ENCODE measurements at regions not wholly inside any gene's neighbourhood (a gene's known extent, or its start where the extent isn't known, plus 50 kb on each side); places are given as distances from the start of the nearest gene placed in this dataset.
"Not testable (repeated sequence)": the region's sequence is repeated elsewhere in the genome, so short reads cannot be mapped to it uniquely, and the experiment has no call there.

DNA sequence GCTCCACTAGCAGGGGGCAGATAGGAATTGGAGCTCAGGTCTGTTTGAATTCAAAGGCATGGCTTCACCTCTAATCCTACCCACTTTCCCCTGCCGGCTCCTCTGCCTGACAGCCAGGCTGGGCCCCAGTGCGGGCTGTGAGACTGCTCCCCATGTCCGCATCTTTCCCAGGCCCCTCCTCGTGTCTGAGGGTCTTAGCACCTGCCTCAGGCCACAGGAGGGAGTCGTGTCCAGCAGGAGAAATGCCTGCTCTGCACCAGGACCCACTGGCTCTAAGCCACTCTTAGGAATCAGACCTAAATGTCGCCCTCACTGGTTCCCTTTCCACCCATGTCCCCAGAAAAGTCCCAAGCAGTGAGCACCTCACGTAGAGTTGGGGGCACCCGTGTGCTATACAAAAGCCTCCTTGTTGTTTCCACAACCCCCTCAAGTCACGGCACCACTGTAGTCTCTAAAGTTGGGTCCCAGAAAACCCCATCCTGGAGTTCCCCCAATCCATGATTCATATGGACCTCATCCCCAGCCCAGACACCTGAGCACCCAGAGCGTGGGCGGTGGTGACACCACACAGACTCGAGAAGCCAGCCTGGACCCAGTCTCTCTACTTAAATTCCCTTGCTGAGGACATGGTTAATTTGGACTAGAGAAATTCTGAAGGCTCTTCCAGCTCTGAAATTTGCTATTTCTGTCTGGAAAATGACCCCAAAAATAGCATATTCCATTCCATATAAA lies 466.4 kb upstream of the ZMIZ1 start:
- no peak for ATAC-seq

- ATAC-seq: no peak
Observed at GRCh38 chr10:78604286-78604685, 464.5 kb upstream of the ZMIZ1 start.

GRCh38 chr10:78604721-78605120 lies 464.0 kb upstream of the ZMIZ1 start:
- ATAC-seq: no peak

GRCh38 chr10:78605800-78606350 lies 462.9 kb upstream of the ZMIZ1 start:
- ATAC-seq: peak; percentile 76

DNA sequence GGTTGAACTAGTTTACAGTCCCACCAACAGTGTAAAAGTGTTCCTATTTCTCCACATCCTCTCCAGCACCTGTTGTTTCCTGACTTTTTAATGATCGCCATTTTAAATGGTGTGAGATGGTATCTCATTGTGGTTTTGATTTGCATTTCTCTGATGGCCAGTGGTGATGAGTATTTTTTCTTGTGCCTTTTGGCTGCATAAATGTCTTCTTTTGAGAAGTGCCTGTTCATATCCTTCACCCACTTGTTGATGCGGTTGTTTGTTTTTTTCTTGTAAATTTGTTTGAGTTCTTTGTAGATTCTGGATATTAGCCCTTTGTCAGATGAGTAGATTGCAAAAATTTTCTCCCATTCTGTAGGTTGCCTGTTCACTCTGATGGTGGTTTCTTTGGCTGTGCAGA lies 462.0 kb upstream of the ZMIZ1 start:
- not testable (repeated sequence) for ATAC-seq

DNA sequence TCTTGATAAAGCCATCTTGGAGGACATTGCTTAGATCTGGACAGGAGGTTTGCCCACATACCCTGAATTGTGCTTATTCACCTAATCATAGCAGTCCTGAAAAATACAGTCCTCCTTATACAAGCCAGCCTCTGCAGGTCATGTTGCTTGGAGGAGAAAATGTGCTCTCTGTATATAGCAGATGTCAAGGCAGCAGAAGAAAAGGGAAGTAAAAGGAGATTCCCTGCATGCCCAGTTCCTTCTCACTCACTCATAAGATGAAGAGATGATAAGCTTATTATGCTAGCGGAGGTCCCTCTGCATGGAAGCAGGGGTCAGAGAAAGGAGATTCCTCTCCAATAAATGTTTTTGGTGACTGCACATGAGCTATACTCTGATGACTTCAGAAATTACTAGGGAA lies 458.8 kb upstream of the ZMIZ1 start:
- no peak for ATAC-seq

DNA sequence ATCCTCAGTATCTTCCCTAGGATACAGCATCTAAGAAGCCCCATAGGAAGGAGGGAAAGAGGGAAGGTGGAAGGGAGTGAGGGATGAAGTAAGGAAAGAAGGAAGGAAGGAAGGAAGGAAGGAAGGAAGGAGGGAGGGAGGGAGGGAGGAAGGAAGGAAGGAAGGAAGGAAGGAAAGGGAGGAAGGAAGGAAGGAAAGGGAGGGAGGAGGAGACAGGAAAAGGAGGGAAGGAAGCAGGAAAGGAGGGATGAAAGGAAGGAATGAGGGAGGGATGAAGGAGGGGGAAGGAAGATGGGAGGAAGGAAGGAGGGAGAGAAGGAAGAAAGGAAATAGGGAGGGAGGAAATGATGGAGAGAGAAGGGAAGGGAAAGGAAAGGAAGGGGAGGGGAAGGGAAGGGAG lies 455.6 kb upstream of the ZMIZ1 start:
- no peak for ATAC-seq

GRCh38 chr10:78614267-78614666 lies 454.5 kb upstream of the ZMIZ1 start:
- ATAC-seq: peak; percentile 40

GRCh38 chr10:78614744-78615143 lies 454.0 kb upstream of the ZMIZ1 start:
- ATAC-seq: no peak

DNA sequence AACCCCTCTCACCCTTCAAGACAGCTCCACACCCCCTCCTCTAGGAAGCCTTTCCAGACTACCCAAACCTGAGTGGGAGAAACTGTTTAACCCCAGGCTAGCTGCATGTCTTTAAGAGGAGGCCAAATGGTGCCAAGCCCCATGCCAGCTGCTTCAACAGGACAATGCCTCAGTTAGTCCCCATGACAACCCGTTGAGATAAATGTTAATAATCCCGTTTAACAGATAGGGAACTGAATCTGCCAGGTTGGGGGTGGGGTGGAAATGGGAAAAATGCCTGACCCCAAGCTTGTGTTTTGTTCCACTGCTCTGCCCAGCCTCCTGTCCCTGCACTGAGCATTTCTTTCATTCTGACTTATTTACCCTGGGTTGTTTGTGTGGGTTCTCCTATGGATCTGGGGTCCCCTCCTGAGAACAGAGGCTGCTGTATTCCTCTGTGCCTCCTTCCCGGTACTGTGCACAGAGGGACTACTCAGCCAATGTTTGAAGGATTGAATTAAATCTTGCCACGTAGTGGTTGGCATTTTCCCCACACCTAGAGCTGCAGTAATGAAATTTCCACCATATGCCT lies 452.6 kb upstream of the ZMIZ1 start:
- no peak for ATAC-seq

- no peak for ATAC-seq
Observed at GRCh38 chr10:78617115-78617514, 451.7 kb upstream of the ZMIZ1 start.

DNA sequence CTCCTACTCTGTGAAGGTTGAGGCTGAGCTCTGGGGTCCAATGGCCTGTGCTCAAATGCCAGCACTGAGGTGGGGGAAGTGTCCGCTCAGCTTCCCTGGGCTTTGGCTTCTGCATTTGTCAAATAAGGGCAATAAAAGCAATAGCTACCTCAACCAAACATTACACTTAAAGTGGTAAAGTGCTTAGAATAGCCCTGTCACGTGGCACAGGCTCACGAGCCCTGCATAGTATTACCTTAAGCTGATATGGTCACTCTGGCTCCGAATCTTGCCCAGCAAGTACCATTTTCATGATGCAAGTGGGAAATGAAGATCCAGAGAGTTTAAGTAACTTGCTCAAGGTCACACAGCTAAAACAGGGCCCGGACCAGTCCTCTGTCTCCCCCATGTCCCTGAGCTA lies 451.1 kb upstream of the ZMIZ1 start:
- ATAC-seq: no peak

- no peak for ATAC-seq
Observed at GRCh38 chr10:78618050-78618449, 450.7 kb upstream of the ZMIZ1 start.

- ATAC-seq: no peak
Observed at GRCh38 chr10:78619115-78619851, 449.5 kb upstream of the ZMIZ1 start.

- no peak for ATAC-seq
Observed at GRCh38 chr10:78619896-78620295, 448.9 kb upstream of the ZMIZ1 start.

DNA sequence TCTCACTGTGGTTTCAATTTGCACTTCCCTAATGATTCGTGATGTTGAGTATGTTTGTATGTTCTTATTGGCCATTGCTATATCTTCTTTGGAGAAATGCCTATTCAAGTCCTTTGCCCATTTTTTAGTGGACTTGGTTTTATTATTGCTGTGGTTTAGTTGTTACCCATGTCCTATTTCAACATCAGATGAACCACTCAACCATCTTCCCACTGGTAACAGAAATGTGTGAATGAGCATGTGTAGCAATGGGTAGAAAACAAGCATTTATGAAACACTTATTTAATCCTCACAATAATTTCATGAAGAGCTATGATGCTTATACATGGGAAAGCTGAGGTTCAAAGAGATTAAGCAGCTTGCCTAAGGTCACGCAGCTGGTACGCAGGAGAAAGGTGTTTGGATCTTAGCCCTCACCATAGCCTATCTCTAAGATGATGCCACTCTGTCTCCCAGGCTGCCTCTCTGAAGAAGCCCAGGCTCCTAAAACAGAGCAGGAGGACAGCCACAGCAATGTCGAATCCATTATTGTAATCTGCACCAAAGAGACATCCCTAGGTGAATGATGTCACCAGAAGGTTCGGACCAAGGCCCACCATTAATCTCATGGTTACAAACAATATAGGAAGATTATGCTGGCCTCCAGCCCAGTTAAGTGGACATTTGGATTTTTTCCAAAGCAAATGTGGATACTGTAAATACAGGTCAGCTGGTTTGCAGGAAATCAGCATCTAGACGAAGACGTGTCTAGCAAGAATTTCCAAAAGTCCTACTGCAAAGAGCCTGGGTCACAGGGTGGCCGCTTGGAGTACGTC lies 447.6 kb upstream of the ZMIZ1 start:
- no peak for ATAC-seq

DNA sequence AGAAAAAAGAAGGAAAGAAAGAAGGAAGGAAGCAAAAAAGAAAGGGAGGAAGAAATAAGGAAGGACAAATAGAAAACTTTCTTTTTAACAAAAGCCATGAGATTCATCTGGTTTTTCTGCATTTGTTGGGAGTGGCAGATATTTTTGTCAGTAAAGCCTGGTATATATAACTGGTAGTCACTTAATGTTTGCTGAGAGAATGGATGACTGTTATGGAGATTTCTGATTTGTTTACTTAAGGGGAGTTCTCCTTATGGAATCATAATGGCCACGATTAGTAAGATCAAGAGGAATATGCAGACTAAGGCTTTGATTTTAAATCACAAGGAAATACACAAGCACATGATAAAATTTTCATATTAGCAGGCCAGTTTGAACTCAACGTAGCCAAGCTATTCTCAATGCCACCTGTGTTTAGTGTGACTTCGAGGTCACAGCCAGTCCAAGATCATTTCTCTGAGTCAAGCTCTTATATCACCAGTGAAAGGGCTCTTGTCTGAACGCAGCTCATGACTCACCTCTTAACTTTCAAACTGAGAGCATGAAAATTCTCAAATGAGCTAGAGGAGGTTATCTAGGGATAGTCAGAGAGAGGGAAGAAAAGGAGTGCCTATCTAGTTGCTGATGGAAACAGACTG lies 445.1 kb upstream of the ZMIZ1 start:
- peak; percentile 95 for ATAC-seq

- no peak for ATAC-seq
Observed at GRCh38 chr10:78624791-78625190, 444.0 kb upstream of the ZMIZ1 start.

GRCh38 chr10:78626471-78626870 lies 442.3 kb upstream of the ZMIZ1 start:
- ATAC-seq: no peak

DNA sequence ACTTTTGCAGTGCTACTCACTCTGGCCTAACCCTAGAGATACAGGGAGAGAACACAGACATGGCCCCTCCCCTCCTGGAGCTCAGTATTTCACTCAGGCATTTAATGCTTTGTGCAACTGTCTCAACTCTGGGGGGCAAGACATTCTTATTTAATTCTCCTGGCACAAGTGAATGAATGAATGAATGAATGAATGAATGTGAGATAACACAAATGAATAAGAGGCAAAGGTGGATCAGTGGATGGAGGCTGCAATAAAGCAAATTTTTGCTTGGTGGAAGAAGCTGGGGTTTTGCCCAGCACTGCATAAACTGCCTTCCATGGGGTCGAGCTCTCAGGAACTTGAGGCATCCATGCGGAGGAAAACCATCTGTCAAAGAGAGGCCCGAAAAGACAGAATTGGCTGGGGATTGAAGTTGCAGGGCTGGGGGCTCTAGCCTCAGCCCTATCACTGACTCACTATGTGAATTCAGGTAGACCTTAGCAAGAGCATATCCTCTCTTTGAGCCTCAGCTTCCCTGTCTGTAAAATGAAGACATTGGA lies 441.4 kb upstream of the ZMIZ1 start:
- ATAC-seq: no peak

GRCh38 chr10:78628976-78629375 lies 439.8 kb upstream of the ZMIZ1 start:
- no peak for ATAC-seq

DNA sequence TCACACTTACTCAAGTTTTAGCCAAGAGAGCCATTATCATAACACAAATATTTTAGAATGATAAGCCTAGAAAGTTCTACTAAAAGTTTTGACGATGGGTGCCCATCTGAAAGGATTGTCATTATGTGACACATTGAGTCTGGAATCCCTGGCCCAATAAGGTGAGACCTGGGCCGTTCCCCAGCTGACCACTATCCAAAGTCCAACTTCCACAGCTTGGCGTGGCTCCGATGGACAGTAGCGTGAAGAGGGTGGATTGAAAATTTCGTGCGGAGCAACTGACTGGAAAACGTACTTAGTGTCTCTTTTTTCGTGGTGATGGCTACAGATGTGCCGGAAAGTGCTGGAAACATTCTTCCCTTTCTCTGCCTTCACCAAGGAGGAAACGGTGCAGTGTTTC lies 439.0 kb upstream of the ZMIZ1 start:
- ATAC-seq: no peak
